ENCODE measurements at regions not wholly inside any gene's neighbourhood (a gene's known extent, or its start where the extent isn't known, plus 50 kb on each side); places are given as distances from the start of the nearest gene placed in this dataset.
A peak's percentile ranks its signal among the peaks of the same experiment; 100 is the strongest.

DNA sequence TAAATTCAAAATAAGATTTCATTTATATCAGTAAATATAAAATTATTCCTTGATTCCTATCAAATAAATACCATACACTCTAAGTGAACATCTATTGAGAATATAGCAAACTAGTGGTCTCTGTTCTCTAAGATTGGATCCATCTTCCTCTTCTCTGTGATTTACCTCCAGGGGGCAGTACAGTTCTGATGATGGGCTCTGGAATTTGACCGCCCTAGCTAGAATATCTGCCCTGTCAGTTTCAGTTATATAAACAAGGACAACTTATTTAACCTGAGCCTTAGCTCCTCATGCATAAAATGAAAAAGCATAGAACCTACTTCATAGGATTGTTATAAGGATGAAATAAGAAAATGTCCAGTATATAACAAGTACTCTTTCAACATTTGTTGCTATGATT is 171.1 kb upstream of the CCDC54 start:
- H3K4me3 ChIP-seq (ENCODE audit: low read depth, low read length), result no peak overlapping the region
- DNase-seq (ENCODE audit: low read depth), result peak; percentile 67
- TF ChIP-seq CTCF (IDR thresholded peaks at IDR 0.05; ENCODE audit: insufficient read depth, low read length), result peak; percentile 66

- no peak for TF ChIP-seq CTCF (IDR thresholded peaks at IDR 0.05; ENCODE audit: insufficient read depth, low read length)
- no peak overlapping the region for H3K4me3 ChIP-seq (ENCODE audit: low read depth, low read length)
- DNase-seq (ENCODE audit: low read depth), result no peak
These were observed 170.3 kb upstream of the CCDC54 start for GRCh38 chr3:107206945-107207344.

DNA sequence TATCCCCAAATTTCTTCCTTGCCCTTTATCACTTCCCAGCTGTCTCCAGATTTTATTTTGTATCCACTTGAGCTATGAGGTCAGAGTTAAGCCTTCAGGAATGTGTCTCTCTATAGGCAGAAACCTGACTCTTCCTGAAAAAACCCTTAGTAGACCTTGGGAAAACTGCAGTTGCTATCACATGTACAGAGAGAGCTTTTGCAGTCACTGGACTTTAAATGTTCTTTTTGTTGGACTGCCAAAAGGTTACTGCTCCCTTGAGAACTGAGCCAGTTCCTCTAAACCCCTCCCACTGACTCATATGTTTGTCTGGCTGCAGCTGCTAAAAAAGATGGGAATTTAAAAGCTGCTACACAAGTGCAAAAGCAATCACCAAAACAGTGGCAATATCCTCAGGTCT is 169.1 kb upstream of the CCDC54 start:
- DNase-seq (ENCODE audit: low read depth), result peak; percentile 99
- H3K4me3 ChIP-seq (ENCODE audit: low read depth, low read length), result no peak overlapping the region

GRCh38 chr3:107208796-107209195 is 168.4 kb upstream of the CCDC54 start:
- DNase-seq (ENCODE audit: low read depth), result no peak
- H3K4me3 ChIP-seq (ENCODE audit: low read depth, low read length), result no peak overlapping the region
- TF ChIP-seq CTCF (IDR thresholded peaks at IDR 0.05; ENCODE audit: insufficient read depth, low read length), result no peak

More for the DNA sequence above, 169.1 kb upstream of the CCDC54 start:
- no peak for TF ChIP-seq CTCF (IDR thresholded peaks at IDR 0.05; ENCODE audit: insufficient read depth, low read length)

DNA sequence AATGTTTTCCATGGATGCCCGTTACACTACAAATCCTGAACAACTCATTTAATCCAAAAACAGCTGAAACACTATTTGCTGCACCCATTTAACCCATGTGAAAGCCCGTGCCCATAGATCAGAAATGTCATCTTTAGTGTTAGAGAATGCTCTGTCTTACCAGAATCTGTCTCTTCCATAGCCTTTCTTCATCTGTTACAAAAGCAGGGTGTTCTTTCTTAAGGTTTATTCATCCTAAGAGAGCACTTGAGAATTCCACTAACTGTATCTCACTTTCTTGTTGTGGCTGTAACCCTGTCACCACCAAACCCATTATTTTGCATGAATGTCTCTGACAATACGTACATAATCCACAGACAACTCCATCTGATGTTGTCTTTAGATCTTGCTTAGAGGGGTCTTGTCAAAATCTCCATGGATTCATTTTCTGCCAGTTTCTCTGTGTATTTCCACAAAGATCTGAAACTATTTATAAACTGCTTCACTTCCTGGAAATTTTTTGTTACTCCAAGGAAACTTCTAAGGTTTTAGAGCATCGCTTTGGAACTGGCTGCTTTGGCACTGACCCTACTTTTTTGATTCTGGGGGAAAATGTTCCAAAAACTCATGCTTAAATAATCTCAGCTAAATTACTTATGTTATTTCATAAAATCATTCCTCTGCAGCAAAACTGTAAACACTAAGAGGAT is 167.8 kb upstream of the CCDC54 start:
- H3K4me3 ChIP-seq (ENCODE audit: low read depth, low read length), result no peak overlapping the region
- DNase-seq (ENCODE audit: low read depth), result peak; percentile 56
- TF ChIP-seq CTCF (IDR thresholded peaks at IDR 0.05; ENCODE audit: insufficient read depth, low read length), result no peak

- no peak for DNase-seq (ENCODE audit: low read depth)
- no peak overlapping the region for H3K4me3 ChIP-seq (ENCODE audit: low read depth, low read length)
- no peak for TF ChIP-seq CTCF (IDR thresholded peaks at IDR 0.05; ENCODE audit: insufficient read depth, low read length)
These were observed 165.6 kb upstream of the CCDC54 start for GRCh38 chr3:107211608-107212007.

DNA sequence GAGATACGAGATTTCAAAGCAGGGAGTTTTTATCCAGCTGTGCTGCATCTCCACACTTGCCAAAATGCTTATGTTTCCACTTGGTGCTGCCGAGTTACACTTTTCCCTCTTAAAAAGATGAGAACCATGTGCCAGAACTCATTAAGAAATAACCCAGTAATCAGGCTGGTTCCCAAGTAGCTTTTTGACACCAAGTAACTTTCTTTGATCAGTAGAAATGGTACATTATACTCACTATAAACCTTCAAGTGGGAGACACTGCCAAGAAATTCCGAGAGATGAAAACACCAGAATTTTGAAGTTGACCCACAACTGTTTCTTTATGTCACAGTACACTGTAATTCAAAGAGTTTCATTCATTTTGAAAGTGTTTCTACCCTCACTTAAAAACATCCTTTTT is 164.6 kb upstream of the CCDC54 start:
- DNase-seq (ENCODE audit: low read depth), result no peak
- H3K4me3 ChIP-seq (ENCODE audit: low read depth, low read length), result no peak overlapping the region
- TF ChIP-seq CTCF (IDR thresholded peaks at IDR 0.05; ENCODE audit: insufficient read depth, low read length), result no peak
